ENCODE measurements at regions not wholly inside any gene's neighbourhood (a gene's known extent, or its start where the extent isn't known, plus 50 kb on each side); places are given as distances from the start of the nearest gene placed in this dataset.

DNA sequence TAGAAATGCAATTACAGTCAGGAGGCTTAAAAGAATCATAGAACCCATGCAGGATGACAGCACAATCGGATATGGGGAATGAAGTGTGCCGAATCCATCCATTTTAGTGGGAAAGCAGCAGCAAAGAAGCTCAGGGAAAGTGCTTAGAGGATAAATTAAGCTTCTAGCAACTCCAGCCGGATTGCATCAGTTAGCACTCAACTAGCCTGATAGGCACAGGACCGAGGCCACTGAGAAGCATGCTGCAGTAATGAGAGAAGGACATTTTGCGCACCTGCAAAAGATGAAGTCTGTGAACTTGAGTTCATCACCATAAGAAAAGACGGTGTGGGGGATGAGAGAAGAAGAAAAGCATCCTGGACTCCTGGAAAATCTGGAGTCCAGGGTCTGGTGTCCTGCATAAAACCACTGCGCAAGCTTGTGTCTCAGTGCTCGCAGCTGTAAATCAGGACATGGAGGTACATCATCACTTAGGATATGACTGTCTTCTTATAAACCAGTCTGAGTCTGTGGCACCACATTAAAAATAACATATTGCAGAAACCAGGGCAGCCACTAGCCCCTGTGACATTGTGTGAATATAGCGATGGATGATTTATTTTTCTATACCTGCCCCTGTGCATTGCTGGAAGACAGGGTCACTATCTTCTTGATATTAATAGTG, 665.5 kb upstream of the SOX11 start:
- DNase-seq, result no peak

DNA sequence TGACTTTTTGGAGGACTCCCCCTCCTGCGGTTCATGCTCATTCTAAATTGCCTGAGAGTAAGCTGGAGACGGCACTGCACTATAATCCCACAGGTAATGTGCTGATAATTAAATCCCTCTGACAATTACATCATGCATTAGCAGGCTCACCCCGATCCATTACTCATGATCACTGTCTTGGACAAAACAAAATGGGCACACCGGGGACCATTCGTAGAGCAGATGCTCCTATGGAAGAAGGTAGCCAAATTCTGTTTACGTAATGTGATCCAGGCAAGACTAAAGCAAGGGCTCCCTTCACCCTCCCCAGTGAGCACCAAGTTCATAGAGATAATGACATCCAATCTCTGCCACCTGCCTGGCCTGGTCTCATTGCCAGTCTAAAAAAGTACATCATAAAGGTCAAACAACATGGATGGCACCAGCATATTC, 657.1 kb upstream of the SOX11 start:
- DNase-seq, result peak; percentile 43

DNA sequence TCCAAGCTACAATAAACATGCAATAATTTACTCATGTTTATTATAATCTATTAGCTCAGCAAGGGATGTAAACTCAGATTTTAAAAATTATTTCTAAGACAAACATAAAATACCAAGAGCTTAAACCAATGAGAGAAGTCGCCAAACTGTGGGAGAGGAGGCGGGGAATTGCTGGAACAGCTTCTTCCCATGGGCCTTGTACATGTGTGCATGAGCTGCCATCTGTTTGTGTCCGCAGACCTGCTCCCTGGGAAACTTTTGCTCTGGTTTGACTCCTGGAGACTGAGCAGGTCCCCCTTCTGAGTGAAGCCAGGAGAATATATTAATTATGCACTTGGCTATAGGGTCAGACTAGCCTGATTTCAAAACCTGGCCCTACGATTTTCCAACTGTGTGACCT, 655.9 kb upstream of the SOX11 start:
- DNase-seq, result no peak

DNA sequence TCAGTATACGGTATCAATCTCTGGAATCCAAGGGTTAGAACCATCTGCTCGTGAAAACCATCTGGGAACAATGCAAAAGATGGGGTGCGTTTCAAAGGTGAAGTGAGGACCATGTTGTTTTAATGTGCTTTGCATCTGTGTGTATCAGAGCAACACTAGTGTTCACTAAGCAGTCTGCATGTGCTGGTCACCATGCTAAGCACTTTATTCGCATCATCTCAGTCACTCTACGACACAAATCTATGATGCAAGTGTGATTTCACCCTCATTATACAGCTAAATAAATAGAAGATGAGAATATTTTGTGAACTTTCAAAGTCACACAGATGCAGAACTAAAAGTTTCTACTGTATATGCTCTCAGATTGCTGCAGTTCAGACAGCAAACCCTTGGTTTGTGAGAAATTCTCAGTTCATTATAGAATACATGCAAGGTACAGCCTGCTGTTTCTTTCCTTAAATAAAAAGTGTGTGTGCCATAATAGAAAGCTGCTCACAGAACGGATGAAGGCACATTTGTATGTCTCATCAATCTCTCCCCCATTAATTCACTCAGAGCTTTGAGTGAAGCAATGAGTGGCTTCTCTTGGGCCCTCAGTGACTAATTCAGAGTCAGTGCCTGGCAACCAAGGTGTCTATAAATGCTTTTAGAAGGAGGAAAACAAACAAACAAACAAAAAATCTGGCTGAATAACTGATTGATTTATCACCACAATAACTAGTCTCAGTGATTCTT, 652.8 kb upstream of the SOX11 start:
- DNase-seq, result no peak

DNA sequence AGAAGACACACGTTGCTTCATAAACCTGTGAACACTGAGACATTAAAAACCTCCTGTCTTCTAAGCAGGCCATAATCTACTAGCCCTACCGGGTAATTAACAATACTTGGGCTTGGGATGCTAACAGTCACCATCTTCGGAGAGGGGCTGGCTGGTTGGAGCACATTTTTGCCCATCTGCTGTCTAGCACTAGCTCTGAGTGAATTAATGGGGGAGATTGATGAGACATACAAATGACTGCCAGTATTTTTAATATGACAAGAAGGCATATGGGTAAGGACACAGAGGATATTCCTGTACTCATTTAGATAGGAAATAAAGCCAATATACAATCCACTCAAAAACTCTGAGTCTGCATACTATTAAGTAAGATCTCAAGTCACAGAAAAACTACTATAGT, 651.6 kb upstream of the SOX11 start:
- no peak for DNase-seq

DNA sequence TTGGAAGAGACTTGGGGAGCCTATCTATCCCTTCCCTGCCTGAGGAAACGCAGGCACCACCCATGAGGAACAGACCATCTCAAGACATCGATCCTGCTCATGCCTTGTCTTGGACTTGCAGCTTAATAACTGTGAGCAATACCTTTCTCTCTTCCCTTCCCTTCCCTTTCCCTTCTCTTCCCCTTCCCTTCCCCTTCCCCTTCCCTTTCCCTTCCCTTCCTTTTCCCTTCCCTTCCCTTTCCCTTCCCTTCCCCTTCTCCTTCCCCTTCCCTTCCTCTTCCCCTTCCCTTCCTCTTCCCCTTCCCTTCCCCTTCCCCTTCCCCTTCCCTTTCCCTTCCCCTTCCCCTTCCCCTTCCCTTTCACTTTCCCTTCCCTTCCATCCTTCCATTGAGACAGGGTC, 650.7 kb upstream of the SOX11 start:
- DNase-seq, result no peak

DNA sequence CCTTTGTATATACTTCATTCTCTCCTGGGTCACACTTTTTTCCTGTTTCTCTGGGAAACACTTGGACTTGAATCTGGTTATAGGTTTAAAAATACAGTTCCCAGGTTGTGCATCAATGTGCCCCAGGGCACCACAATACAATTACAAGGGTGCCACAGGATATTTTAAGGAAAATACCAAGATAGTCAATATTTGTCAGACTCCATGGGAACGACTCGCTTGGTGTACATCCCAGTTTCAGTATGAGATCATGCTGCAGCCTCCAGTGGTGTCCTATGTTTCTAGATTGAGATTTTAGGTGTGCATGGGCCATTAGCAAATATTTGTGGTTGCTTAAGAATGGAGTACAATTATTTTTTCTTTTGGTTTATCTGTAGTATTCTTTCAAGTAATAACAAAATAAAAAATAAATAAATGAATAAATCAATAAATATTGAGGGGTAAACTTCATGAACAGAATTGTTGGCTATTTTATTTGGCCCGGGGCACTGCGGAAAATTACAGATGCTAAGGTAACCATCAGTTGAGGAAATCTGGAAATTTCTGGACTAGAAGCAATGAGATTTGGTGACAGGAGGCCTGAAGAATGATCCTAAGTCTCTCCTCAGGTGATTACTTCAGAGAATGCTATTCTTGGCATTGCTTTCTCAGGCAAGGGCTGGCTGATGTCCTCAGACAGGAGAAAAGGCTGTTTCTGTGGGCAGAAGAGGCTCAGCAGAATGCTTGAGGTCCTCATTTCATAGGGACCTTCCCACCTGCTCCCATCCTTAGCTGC, 649.3 kb upstream of the SOX11 start:
- DNase-seq, result no peak

DNA sequence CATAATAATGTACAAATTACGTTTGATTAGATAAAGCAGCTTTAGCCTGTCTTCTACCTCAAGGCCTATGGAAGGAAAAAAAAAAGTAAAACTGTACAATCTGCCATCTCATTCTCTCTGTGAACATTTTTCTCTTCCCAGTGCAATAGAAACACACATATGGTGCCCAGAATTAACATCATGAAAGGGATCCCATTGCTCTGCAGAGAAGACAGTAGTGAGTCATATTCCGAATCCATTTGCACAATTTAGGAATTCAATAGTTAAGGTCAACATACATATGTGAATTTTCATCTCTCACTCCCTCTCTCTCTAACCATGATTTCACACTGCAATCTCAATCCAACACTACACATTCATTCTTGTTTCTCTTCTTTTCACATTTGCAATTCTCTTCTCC, 640.9 kb upstream of the SOX11 start:
- DNase-seq, result no peak

DNA sequence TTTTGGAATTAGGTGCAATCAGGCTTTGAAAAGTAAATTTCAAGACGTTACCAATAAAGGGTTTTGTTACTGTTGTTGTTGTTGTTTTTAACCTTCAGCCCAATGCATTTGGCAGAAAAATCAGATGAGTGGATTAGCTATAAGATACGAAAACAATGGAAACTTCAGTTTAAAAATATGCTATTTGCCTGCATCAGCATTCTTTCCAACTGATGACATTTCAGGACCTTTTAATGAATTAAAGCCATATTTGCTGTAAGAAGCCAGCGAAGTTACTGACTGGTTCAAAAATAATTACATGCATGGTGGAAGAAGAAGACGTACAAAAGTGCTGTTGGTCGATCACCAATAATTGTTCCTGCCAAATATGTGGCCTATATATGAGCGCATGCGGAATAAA, 639.3 kb upstream of the SOX11 start:
- no peak for DNase-seq

DNA sequence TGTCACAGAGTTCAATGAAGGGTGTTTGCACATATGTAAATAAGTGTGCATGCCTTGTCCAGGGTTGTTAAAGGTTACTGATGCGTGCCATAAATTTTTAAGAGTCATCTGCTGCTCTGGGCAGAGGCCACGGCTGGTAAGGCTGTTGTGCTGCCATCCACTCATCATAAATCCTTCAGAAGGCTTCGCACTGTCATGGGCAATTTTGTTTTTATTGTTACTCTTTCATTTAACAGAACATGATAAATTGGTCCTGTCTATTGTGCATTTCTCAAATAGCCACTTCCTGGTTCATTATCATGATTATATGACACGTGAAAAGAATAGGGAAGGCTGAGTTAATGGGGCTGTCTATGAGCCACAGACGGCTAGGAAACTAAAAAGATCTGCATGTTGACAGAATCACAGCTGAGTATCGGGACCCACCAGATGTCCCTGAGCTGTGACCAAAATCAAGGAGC, 634.3 kb upstream of the SOX11 start:
- peak; percentile 84 for DNase-seq

DNA sequence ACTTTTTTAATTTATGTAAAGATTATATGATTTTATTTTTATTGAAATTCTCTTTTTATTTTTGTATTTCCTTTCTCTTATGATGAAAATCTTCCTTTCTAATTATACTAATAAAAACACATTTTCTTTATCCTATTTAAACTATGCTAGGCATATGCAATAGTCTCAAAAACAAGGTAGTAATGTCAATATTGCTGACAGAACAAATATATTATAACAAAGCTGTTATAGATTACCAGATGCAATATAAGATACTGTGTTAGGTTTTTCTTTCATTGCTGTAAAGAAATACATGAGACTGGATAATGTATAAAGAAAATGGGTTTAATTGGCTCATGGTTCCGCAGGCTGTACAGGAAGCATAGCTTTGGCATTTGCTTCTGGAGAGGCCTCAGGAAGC, 631.2 kb upstream of the SOX11 start:
- DNase-seq, result no peak

DNA sequence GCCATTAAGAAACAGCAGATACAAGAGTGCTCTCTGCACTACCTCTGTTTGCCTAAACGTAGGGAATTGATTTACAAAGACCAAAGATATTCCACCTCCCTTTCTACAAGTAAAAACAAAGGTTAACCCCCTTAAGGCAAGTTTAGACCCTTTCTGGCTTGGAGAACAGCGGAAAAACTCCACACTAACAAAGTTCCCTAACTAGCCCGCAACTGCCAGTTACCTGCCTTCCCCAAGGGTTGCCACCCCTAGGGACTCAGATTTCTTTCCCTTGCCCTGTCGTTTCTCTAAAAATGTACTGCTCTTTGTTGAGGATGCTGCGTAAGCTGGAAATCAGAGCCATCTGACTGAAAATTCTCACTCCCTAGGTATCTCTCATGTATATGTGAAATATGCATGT, 627.5 kb upstream of the SOX11 start:
- no peak for DNase-seq

DNA sequence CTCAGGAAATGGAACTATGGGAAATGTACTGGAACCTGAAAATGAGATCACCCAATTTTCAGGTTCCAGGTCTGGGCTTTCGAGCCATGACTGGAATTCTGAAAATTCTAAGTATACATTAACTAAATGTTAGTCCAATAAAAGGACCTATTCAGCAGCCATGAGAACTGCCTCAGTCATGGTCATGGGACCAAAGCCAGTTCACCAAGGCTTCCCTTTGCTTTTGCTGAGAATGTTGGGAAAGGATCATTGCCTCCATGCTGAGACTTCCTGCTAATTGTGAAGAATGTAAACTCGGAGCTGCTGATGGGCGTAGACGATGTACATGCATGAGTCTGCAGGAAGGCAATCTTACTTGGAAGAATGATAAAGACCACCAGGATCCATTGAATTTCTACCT, 624.4 kb upstream of the SOX11 start:
- no peak for DNase-seq

DNA sequence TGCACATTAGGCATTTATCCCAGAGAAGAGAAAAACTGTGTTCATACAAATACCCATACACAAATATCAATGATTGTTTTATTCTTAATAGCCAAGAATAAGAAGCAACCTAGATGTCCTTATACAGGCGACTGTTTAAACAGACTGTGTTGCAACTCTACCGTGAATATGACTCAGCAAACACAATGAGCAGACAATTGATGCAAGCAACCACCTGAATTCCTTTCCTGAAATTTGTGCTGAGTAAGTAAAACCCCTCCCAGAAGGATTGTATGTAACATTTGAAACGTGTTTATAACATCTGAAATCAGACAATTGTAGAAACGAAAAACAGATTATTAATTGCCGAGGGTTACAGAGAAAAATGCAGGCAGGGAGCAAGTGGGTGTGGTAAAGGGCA, 621.9 kb upstream of the SOX11 start:
- DNase-seq, result no peak

DNA sequence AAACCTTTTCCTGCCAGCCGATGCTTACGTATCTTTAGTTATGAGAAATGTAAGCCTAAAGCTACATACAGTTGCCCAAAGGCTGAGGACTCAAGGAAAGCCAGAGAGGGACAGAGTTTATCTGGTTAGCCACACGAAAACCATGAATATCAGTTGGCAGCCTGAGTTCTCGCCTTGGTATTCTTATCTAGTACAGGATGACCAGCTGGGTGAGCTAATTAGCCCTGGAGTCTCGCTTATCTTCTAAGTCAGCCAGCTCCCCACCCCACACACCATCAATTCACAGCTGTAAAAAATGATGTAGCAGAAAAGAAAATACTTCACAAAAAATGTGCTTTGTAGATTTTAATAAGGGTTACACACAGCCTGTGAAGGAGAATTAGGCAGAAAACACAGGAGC, 617.5 kb upstream of the SOX11 start:
- DNase-seq, result no peak

DNA sequence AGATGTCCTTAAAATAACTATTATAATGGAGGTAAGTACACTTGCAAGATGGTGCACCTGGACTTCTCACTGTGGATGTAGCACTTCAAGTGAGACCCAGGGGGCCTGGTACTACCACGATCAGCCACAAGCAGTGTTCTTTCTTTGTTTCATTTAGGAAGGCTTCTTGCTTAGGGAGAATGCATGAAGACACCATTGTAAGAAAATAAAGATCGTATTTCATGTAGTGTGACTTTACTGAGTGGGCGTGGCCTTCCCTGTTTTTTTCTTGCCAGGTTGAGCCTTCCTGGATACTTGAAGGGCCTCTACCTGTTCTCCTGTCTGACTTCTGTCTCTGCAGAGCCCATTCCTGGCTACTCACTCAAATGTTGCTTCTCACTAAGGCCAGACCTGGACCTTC, 615.6 kb upstream of the SOX11 start:
- DNase-seq, result no peak

DNA sequence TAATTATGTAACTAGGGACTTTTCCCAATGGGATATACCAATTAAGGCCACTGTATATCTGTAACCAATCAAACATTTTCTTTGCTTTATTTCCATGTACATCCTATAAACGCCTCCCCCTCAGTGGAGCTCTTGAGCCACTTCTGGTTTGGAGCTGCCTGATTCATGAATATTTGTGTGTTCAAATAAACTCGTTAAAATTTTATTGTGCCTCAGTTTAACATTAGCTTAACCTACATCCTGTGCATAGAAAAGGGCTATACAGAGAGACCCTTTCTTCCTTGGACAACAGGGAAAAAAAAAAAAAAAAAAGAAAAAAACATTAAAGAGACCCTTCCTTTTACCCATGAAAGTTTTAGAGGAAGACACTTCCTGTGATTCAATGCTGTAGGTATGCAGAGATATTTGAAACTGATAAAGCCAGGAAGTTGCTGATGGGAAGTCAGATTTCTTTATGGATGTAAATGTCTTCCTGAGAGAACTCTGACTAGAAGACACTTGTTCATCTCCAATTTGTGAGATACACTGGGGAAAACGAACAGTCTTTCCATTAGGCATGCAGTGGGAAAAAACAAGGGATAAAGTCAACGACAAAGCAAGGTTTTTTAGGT, 614.6 kb upstream of the SOX11 start:
- peak; percentile 5 for DNase-seq

DNA sequence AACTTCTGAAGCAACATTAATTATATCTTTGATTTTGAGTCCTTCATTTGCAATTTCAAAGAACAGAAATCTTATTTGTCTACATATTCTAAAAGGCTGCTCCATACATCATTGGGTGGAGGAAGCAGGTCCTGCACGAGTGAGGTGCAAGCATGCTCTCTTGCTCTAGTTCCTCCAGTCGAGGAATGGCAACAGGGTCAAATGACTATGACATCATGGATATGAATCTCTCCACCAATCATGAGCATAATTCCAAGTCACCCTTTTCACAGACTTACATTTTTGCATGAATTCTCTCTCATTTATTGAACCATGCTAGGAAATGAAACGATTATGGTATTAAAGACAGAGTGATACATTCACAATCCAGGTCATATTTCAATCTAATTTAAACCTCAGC, 608.8 kb upstream of the SOX11 start:
- no peak for DNase-seq

DNA sequence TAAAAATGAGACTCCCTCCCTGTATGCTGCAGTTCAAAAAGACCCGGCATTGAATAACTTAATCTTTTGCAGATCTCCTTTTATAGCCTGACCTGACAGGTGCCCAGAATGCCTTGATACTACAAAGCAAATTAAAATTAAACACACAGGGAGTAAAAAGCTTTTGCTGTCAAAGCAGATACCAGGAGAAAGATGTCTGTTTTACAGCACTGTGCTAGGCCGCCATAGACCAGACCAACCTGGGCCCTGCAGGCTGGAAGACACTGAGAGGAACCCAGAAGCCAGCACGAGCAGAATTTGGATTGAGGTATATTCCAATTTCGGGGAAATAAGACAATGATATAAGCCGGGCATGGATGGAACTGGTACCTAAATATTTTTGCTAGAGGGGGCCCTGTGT, 602.8 kb upstream of the SOX11 start:
- no peak for DNase-seq

DNA sequence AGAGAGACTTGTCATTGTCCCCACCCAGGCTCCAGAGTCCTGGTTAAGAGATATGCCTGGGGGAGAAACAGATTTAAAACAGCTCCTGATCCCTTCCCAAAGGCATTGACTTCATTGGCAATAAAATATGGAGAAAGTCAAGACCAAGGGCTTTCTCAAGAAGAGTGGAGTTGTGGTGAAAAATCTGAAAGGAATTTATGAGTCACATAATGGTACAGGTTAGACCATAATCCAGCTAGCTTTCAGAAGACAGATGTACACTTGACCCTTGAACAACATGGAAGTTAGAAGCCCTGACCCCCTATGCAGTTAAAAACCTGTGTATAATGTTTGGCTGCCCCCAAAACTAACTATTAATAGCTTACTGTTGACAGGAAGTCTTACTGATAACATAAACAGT, 599.1 kb upstream of the SOX11 start:
- DNase-seq, result no peak

DNA sequence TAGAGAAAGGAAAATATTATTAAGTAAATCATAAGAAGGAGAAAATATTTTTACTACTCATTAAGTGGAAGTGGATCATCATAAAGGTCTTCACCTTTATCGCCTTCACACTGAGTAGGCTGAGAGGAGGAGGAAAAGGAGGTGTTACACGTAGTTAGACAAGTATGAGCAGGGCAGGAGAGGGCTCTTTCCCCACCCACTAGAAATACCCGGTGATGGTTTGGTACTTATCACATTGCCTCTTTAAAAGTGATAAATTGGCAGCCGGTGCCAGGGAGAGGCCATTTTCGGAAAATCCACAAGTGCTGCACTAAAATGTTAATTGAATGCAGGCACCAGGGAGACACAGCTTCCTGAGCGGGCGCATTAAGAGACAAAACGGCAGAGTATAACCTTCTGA, 598.7 kb upstream of the SOX11 start:
- DNase-seq, result no peak

DNA sequence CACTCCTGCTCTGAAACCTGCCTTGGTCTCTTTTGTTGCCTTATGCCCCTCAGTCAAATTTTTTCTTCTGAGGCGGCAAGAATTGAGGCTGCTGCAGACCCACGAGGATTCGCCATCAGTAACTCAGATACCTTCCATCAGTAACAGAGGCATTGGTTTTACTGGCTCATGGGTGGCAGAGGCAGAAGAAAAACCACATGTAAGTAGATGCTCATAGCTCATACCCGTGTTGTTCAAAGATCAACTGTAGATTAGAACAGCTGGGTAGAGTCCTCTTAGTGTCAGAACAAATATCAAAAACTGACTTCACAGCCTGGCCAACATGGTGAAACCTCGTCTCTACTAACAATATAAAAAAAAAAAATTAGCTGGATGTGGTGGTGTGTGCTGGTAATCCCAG, 598.0 kb upstream of the SOX11 start:
- DNase-seq, result no peak

DNA sequence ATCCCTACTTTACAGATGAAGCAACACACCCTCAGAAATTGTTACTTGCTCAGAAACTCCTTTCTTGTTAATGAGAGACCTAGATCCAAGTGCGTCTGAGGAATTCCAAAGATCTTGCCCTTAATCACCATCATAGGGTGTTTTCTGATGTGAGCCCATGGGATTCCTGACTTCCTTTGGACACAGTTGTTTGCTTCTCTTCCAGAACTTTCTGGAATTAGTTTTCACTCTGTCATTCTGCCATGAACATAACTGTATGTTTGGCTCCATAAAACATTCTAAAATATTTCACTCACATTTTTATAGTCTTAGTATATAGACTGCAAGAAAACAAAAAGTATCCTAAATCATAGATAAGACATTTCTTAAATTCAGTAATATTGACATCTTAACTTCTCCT, 593.9 kb upstream of the SOX11 start:
- DNase-seq, result no peak

DNA sequence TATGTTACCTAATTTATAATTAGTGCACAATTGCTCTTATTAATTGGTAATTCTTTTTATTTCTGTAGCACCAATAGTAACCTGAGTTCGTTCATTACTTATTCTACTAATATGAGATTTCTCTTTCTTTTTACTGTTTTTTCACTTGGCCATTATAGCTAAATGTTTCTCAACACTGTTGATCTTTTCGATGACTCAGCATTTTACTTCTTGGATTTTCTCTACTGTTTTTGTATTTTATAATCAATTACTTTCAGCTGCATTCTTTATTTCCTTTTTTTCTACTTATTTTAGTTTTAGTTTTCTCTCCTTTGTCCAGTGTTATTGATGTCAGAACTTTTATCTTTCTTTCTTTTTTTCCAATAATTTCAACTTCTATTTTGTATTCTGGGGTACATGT, 589.4 kb upstream of the SOX11 start:
- DNase-seq, result no peak

Data from NCI-H1092 treated with DMSO at 0.1 percent for 48 hours (cell line).